Psoas muscle (tissue), 7 donors: ENCODE measurements at regions not wholly inside any gene's neighbourhood (a gene's known extent, or its start where the extent isn't known, plus 50 kb on each side); places are given as distances from the start of the nearest gene placed in this dataset.
"Not testable (repeated sequence)": the region's sequence is repeated elsewhere in the genome, so short reads cannot be mapped to it uniquely, and the experiment has no call there.

Source experiments
- ATAC-seq, 4 donors: fragments of 200-7000 bp; cut with Tn5 transposase; one replicate each; pipeline ENCODE4 v1.9.1; 2020; ENCODE audit warnings: moderate library complexity in 3 of 4, mild to moderate bottlenecking in 2 of 4
- DNase-seq, 2 donors: peaks; one replicate each; pipeline ENCODE4 v3.0.0-alpha.2; 2020
- H3K27ac ChIP-seq: fragments of 200-600 bp; one replicate; pipeline ENCODE4 v1.8.0; 2022
- H3K27me3 ChIP-seq, 3 donors: fragments of 200-600 bp in 1 of 3; one replicate each; pipeline versions ENCODE4 v1.6.1 to v1.8.0; 2013 to 2022; ENCODE audit warnings: low read length in 2 of 3, mild to moderate bottlenecking in 2 of 3, moderate library complexity in 1 of 3; ENCODE audit not compliant: insufficient read depth in 3 of 3
- H3K36me3 ChIP-seq, 2 donors: fragments of 200-600 bp in 1 of 2; one replicate each; pipeline versions ENCODE4 v1.6.1 to v1.8.0; 2013 to 2022; ENCODE audit warnings: low read depth in 1 of 2, mild to moderate bottlenecking in 1 of 2, moderate library complexity in 1 of 2; ENCODE audit not compliant: insufficient read depth in 1 of 2
- H3K4me1 ChIP-seq: fragments of 200-600 bp; one replicate; pipeline ENCODE4 v1.8.0; 2022
- H3K4me3 ChIP-seq: fragments of 200-600 bp; one replicate; pipeline ENCODE4 v1.8.0; 2022; ENCODE audit warnings: mild to moderate bottlenecking
- H3K9me3 ChIP-seq: fragments of 200-600 bp; one replicate; pipeline ENCODE4 v1.8.0; 2022
- WGBS, 3 donors: extraction: QIAGEN DNeasy Blood & Tissue Kit; methylation state at CpG; one replicate each; pipeline versions ENCODE4 v1.1.6 to v1.1.7; 2013; 5-methylcytosine and 5-hydroxymethylcytosine counted together
- intact Hi-C, 2 donors: fragments of 100-400 bp; cut with DNase I; formaldehyde crosslinking; loops; one replicate each; pipeline versions ENCODE4 v1.11.0 to v1.14.2; 2022
- TF ChIP-seq, protein P1 (sequence below): fragments of 200-600 bp; IDR thresholded peaks from one replicate; pipeline ENCODE4 v1.8.0; 2022; ENCODE audit warnings: antibody characterized with exemption
- donor health status: healthy with polysubstance abuse.
- donor health status: DM: no; HTN: no; CAD: no; lungs with moderate emphysema.
- donor health status: Bipolar disorder and iron deficiency.
- donor health status: healthy.
- donor health status: DM: yes; HTN: yes; CAD: no.
- donor health status: DM: no; HTN: no; CAD: no.
- donor health status: DM: yes; HTN: yes; CAD: no.

GRCh38 chr15:44861439-44861910, 95.0 kb upstream of the TERB2 start:
- TF ChIP-seq, protein P1, sequence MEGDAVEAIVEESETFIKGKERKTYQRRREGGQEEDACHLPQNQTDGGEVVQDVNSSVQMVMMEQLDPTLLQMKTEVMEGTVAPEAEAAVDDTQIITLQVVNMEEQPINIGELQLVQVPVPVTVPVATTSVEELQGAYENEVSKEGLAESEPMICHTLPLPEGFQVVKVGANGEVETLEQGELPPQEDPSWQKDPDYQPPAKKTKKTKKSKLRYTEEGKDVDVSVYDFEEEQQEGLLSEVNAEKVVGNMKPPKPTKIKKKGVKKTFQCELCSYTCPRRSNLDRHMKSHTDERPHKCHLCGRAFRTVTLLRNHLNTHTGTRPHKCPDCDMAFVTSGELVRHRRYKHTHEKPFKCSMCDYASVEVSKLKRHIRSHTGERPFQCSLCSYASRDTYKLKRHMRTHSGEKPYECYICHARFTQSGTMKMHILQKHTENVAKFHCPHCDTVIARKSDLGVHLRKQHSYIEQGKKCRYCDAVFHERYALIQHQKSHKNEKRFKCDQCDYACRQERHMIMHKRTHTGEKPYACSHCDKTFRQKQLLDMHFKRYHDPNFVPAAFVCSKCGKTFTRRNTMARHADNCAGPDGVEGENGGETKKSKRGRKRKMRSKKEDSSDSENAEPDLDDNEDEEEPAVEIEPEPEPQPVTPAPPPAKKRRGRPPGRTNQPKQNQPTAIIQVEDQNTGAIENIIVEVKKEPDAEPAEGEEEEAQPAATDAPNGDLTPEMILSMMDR: no peak
- ATAC-seq (no peak), DNase-seq (no peak)
- Histone ChIP-seq H3K27ac (no peak overlapping the region), H3K36me3 (no peaks in the 10 kb centered on the region), H3K9me3 (no peaks in the 10 kb centered on the region), H3K4me3 (no peak overlapping the region), H3K4me1 (no peaks in the 10 kb centered on the region), H3K27me3 (no peaks in the 10 kb centered on the region)
- 89 to 93% (median 92%) methylated on average over 11 to 14 of the region's 14 CpGs for WGBS, 3 donors
- intact Hi-C loops: no loop called here

DNA sequence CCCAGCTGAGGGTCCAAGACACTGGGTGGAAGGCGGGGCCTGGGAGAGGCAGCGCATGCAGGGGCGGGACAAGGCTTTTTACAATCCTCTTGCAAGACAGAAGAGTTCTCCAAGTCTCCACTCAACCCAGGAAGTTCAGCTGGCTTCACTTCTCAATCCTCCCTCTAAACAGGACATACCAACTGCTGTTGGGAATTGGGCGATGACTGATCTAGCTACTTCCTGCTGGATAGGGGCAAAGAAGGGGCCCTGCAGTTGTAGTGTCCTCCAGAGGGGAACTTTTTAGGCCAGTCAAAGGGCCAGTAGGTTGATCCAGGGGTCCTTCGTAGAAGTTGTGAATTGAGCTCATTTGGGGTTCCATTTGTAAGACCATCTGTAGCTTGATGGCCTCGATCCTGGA, 94.6 kb upstream of the TERB2 start:
- DNase-seq: no peak
- H3K36me3 ChIP-seq: no peaks in the 10 kb centered on the region
- 86 to 91% (median 89%) methylated on average over 6 of the region's 6 CpGs for WGBS, 3 donors
- TF ChIP-seq, protein P1: no peak
- no peak for ATAC-seq
- no peaks in the 10 kb centered on the region for H3K4me1 ChIP-seq
- H3K27me3 ChIP-seq: no peaks in the 10 kb centered on the region
- intact Hi-C loops: no loop called here
- no peaks in the 10 kb centered on the region for H3K9me3 ChIP-seq
- no peak overlapping the region for H3K4me3 ChIP-seq
- no peak overlapping the region for H3K27ac ChIP-seq

- 83 to 92% (median 90%) methylated on average over 1 of the region's 1 CpG for WGBS, 3 donors
- H3K27ac ChIP-seq, H3K4me3 ChIP-seq, intact Hi-C loops, H3K4me1 ChIP-seq, H3K27me3 ChIP-seq, ATAC-seq, H3K9me3 ChIP-seq, H3K36me3 ChIP-seq, DNase-seq: not testable (repeated sequence)
Observed at GRCh38 chr15:44862866-44863265, 93.6 kb upstream of the TERB2 start.

GRCh38 chr15:44868100-44868499, 88.4 kb upstream of the TERB2 start:
- intact Hi-C loops, ATAC-seq, H3K27me3 ChIP-seq, DNase-seq, H3K36me3 ChIP-seq, H3K4me1 ChIP-seq, H3K27ac ChIP-seq, H3K4me3 ChIP-seq, H3K9me3 ChIP-seq: not testable (repeated sequence)
- WGBS, 3 donors: 66 to 79% (median 77%) methylated on average over 1 of the region's 1 CpG

DNA sequence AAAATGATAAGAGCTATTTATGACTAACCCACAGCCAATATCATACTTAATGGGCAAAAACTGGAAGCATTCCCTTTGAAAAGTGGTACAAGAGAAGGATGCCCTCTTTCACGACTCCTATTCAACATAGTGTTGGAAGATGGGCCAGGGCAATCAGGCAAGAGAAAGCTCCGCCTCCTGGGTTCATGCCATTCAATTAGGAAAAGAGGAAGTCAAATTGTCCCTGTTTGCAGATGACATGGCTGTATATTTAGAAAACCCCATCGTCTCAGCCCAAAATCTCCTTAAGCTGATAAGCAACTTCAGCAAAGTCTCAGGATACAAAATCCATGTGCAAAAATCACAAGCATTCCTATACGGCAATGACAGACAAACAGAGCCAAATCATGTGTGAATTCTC, 86.4 kb upstream of the TERB2 start:
- WGBS, 3 donors: 83 to 88% (median 84%) methylated on average over 4 of the region's 4 CpGs
- ATAC-seq, H3K4me1 ChIP-seq, H3K4me3 ChIP-seq, H3K27ac ChIP-seq, H3K27me3 ChIP-seq, DNase-seq, intact Hi-C loops, H3K36me3 ChIP-seq, H3K9me3 ChIP-seq: not testable (repeated sequence)

GRCh38 chr15:44873103-44873502, 83.4 kb upstream of the TERB2 start:
- TF ChIP-seq, protein P1: no peak
- no peaks in the 10 kb centered on the region for H3K4me1 ChIP-seq
- peaks cover 3% of the 10 kb centered on the region for H3K9me3 ChIP-seq
- no peak overlapping the region for H3K27ac ChIP-seq
- DNase-seq (no peak), ATAC-seq (no peak)
- H3K36me3 ChIP-seq: no peaks in the 10 kb centered on the region
- H3K27me3 ChIP-seq: no peaks in the 10 kb centered on the region
- no peak overlapping the region for H3K4me3 ChIP-seq
- 71 to 81% (median 75%) methylated on average over 3 of the region's 3 CpGs for WGBS, 3 donors
- intact Hi-C loops: no loop called here
